Activated CD8-positive, alpha-beta memory T cell treated with anti-CD3 and anti-CD28 coated beads, Interleukin-2, amount 50 U/mL, for 24 hours (primary cell): ENCODE measurements at regions not wholly inside any gene's neighbourhood (a gene's known extent, or its start where the extent isn't known, plus 50 kb on each side); places are given as distances from the start of the nearest gene placed in this dataset.

Experiments
- DNase-seq: peaks from one replicate; pipeline ENCODE4 v3.0.0-alpha.2; 2020; ENCODE audit errors: extremely low read depth

DNA sequence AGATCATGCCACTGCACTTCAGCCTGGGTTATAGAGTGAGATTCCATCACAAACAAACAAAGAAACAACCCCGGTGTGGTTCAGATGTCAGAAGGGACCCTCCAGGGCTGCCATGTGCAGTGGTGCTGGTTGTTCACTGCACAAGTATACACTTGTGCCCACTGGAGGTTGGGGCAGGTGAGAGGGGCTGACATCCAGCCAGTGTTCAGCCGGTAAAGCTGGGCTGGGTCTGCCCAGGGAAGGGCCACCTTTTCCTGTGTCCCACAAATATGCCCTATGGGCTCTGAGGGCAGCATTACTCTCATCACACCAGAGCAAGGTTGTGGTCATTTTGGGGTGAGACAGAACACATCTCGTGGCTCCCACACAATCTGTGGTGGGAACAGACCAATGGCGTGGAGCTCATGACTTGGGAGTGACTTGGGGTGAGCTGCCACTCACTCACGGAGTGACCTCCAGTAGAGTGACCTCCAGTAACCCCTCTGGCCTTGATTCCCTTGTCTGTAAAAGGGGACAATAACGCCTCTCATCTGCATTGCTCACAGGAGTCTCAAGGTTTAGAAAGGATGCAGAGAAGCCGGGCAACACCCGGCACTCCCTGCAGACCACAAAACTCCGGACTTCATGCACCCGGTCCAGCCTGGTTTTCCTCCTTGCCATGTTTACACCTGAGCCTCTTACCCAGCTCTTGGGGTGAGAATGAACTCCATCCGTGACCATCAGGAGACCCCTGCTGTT lies 69.0 kb upstream of the VRK1 start:
- DNase-seq: no peak

DNA sequence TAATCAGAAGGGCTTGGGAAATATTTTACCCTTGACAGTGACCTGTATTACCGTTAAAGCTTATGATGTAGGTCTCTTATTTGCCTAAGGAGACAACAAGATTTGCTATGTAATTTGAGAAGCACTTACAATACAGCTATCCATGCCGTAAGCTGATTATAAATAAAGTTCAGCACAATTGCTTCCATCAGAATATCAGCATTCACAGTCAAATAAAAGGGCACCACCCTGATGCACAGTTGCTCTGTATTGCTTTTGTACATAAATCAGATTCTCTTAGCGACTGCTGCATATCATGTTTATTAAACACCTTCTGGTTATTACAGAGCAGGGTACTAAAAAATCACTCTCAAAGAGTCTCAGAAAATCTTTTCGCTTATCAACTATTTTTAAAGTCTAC lies 67.3 kb upstream of the VRK1 start:
- DNase-seq: no peak

DNA sequence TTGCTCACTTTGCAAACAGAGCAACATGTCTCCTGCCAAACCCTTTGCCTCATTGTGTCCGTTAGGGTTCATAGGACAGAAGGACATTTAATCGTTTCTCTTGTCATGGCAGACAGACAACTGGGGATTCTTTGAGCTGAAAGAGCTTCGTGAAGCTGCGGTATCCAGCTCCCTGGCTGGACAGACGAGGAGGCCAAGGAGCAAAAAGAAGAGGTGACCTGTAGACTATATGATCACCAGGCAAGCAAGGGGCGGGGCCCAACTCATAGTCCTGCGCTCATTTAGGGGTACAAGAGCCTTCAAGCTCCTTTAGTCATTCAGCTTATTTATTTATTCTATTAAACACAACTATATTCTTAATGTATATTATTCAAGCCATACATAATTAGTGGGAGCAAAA lies 66.8 kb upstream of the VRK1 start:
- DNase-seq: no peak

DNA sequence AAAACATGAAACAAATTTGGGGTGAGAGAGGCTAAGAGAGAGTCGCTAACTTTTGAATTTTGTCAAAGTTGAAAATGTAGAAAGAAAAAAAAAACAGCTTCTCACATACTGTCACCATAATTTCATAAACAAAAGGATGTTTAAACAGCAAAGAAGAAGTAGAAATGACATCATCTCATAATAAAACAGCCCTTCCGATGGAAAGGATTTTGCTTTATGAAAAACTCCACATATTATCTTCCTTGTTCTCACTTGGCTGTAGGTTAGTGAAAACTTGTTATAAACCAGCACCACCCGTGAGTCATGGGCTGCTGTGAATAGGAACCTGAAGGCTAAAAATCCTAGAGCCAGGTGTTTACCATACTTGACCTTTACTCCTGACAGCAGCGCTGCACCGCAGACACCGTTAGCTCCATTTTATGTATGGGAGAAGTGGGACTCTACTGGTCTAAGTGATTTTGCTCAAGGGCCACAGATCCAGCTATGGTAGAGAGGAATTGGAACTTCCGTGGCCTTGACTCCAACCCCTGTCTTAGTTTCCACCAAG lies 63.0 kb upstream of the VRK1 start:
- no peak for DNase-seq

DNA sequence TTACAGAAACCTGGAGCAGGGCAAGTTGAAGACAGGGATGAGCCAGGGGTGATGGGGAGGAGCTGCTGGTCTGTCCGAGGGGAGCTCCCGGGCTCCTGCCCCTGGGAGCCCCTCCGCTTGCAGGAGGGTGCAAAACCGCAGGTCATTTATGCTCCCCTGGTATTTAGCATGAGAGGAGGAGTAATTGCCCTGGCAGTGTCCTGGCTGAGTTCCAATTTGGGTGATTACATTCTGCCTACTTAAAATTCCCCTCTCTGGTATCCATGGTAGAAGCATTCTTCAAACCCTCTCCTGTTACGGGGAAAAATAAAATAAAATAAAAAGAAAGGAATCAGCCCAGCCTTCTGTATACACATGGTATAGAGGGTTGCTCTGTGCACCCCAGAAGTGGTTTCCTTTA lies 61.7 kb upstream of the VRK1 start:
- no peak for DNase-seq

DNA sequence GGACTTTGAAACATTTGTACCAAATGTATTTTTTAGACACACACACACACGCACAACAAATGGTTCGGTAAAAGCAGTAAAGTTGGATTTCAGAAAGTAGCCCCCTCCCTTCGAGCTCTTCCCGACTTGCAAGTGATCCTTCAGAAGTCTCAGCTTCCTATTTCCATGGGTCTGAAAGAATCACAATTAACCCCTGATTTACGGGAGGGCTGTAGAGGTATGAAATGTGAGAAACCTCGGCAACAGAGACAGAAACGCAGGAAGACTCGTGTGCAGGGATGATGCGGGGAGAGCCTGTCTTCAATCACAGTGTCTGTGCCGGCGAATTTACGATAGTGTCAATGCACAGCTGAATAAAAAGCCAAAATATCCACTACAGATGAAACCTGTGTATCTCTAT lies 60.7 kb upstream of the VRK1 start:
- no peak for DNase-seq

DNA sequence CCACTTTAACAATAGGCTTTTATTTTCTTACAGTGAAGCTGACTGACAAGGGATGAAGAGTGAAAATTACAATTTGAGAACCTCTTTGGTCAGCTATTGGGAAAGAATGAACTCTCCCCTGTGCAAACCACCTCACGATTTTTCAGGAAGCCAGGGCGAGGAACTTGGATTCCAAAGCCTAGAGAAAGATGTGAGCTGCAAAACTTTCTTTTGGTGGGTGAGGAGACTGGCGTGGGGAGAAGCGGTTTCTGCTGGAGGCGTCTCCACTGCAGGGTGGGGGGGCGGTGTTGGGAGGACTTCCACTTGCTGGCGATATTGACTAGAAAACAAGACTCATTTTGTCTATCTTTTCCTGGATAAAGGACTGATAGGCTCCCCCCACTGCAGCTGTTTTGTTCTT lies 59.3 kb upstream of the VRK1 start:
- DNase-seq: no peak

DNA sequence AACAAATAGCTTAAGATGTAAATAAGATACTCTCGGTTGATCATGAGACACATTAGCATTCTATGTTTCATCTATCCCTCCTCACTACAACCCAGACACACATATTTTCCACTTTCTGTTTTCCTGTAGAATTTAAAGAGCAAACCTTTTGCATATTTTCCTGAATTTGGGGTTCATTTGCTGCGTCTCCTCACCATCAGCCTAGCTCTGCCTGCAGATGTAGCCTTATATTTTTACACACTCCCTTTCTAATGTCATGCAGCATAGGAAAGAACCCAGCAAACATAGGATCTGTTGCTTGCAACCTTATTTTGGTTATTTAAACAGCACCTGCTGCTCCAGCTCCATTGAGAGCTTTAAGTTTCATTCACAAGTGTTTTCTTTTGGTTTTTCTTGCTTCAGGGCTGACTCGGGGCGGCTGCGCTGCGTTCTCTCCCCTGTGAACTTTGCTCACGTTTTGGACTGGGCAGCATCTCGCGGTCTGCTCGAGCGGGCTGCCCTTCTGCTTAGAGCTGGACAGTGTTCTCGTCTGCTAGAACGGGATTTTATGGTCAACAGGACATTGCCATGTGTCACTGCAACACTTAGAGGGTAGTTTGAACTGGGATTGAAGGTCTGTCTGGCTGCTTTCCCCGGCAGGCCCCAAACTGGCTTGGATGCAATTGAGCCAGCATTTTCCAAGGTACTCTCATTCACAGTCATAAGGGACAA lies 57.8 kb upstream of the VRK1 start:
- DNase-seq: no peak

DNA sequence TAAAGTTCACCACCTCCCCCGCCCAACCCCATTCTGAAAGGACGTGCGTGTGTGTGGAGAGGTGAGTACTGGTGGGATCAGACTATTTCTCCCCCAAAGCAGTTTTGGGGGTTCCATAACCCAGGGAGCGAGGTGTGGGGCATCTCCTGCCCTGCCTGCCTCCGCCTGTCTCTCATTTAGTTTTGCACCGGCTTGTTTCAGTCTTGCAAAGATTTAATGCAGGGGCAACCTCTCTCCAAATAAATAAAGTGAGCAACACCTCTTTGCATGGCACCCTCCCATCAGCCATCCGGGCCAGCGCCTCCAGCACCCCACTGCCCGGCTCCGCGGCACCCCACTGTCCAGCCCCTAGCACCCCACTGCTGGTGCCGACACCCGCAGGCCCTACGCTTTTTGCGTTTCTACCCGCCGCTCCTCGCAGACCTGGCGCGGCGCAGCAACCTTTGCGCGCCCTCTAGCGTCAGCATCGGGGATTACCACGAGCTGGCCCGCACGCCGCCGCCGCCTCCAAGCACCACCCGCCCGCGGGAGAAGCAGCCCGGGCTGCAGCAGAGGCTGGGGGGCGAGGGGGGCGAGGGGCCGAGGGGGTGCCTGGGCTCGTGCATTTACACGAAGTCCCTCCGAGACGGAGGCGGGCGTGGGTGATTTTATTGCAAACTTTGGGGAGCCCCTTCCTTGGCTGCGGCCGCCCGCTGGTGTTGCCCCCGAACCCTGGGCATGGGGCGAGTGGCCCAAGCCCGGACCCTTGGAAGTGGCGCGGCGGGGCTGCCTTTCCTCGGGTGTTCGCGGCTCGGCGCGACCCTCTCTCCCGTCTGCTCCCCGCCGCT lies 55.8 kb upstream of the VRK1 start:
- peak; percentile 23 for DNase-seq

DNA sequence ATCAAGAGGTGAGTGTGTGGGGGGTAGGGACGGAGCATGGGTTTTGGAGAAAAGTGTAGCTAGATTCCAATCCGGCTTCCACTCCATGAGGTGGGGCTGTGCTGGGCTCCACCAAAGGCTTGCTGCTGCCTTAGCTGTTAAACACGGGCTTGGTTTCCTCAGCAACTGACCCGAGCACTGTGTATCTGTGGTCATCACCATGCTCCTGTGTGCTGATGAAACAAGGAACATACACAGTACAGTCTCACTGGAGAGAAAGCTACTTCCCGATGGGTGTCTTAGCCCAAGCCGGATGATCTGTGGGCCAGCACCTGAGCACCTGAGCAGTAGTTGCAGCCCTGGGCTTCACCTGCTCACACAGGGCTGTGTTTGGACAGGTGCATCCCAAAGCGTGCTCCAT lies 52.9 kb upstream of the VRK1 start:
- no peak for DNase-seq

DNA sequence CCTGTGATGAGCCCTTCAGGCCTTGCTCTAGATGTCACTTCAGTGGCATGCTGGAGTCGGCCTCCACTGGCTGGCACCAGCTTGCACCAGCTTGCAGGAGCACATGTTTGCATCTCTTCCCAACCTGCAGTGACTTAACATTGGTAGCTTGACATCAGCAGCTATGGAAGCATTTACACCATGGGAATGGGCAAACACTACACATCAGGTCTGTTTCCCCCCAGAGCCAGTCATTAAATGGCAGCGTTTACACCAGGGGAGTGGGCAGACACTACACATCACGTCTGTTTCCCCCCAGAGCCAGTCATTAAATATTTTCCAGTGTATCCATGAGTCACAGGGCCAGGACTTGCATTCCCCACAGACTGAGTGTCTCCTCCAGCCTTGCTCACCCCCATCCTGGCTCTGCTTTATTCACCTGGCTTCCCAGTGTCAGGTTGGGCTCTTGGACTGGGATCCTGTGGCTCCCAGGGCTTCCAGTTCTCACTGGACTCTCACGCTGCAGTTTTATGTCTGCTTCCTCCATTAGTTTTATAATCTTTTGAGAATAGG lies 51.6 kb upstream of the VRK1 start:
- no peak for DNase-seq

DNA sequence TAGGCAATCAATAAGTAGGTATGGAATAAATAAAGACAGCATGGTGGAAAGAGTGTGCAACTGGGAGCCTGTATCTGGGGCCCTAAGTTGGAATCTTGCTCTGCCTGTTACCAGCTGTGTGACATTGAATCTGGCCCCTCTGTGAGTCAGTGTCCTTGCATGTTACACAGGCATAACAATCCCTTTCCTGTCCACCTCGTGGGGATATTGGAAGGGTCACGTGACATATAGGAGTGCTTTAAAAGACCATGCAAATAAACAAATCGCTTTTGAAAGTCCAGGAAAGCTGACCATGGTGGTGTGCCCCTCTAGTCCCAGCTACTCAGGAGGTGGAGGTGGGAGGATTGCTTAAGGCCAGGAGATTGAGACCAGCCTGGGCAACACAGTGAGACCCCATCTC lies 51.1 kb upstream of the VRK1 start:
- DNase-seq: no peak

DNA sequence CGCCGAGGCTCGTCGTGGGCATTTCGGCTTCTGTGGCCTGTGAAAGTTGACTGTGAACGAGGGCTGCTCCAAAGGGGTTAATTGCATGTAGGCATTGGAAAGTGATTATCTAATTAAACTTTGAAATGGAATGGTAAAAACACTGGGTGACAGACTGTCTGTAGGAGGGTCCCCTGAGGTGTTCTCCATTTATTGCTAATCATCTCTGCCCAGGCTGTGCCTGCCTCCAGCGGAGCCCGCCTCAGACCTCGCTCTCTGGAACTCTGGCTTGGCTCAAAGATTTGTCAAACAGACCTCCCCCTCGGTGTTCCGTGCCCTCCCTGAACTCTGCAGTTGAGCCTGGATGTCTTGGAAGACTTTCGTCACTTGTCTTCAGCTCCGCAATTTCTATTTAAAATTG lies 50.2 kb upstream of the VRK1 start:
- DNase-seq: no peak
